Natural killer cell treated with Interleukin-12 subunit alpha and Interleukin-12 subunit beta and Interleukin-15 and Interleukin-18, amount 100 ng/mL, for 72 hours (primary cell): ENCODE measurements at regions not wholly inside any gene's neighbourhood (a gene's known extent, or its start where the extent isn't known, plus 50 kb on each side); places are given as distances from the start of the nearest gene placed in this dataset.
"Not testable (repeated sequence)": the region's sequence is repeated elsewhere in the genome, so short reads cannot be mapped to it uniquely, and the experiment has no call there.

Source experiments
- ATAC-seq, 2 donors: fragments of 150-1000 bp; cut with Tn5 transposase in 1 of 2; sonication (Bioruptor Pico), chemical (Tn5 transposase) in 1 of 2; 2 replicates each; pipeline ENCODE4 v1.10.0; 2021
- DNase-seq: peaks from one replicate; pipeline ENCODE4 v3.0.0; 2022; ENCODE audit warnings: low spot score
- H3K27ac Mint-ChIP-seq, 2 donors: 1 replicate in 1 of 2; 2 replicates in 1 of 2; pipeline ENCODE4 v1.8.0; 2022; ENCODE audit warnings: mixed read lengths in 2 of 2, mild to moderate bottlenecking in 1 of 2, moderate library complexity in 1 of 2
- H3K27me3 Mint-ChIP-seq, 2 donors: 1 replicate in 1 of 2; 2 replicates in 1 of 2; pipeline ENCODE4 v1.8.0; 2022; ENCODE audit warnings: mixed read lengths in 2 of 2
- H3K36me3 Mint-ChIP-seq: one replicate; pipeline ENCODE4 v1.8.0; 2022; ENCODE audit warnings: mixed read lengths
- H3K4me1 Mint-ChIP-seq, 2 donors: 1 replicate in 1 of 2; 2 replicates in 1 of 2; pipeline ENCODE4 v1.8.0; 2022; ENCODE audit warnings: low read depth in 2 of 2, mixed read lengths in 2 of 2, mild to moderate bottlenecking in 1 of 2
- H3K4me3 Mint-ChIP-seq: one replicate; pipeline ENCODE4 v1.8.0; 2022; ENCODE audit warnings: mixed read lengths
- H3K9me3 Mint-ChIP-seq: 2 replicates; pipeline ENCODE4 v1.8.0; 2022; ENCODE audit warnings: mixed read lengths

- not testable (repeated sequence) for DNase-seq, H3K4me3 Mint-ChIP-seq, ATAC-seq, H3K27ac Mint-ChIP-seq, H3K4me1 Mint-ChIP-seq
- Mint-ChIP-seq H3K27me3 (peaks cover 4 to 58% of the 10 kb centered on the region in 2 donors), H3K36me3 (peaks cover 33% of the 10 kb centered on the region), H3K9me3 (peaks cover 26% of the 10 kb centered on the region)
Observed at GRCh38 chr18:8531084-8531483, 78.2 kb upstream of the RAB12 start.

GRCh38 chr18:8536231-8536630, 73.0 kb upstream of the RAB12 start:
- ATAC-seq, result no peak
- peaks cover 11% of the 10 kb centered on the region for H3K9me3 Mint-ChIP-seq
- H3K27ac Mint-ChIP-seq, result no peak overlapping the region
- H3K4me1 Mint-ChIP-seq, result no peaks in the 10 kb centered on the region
- H3K4me3 Mint-ChIP-seq, result no peak overlapping the region
- H3K27me3 Mint-ChIP-seq, result peaks cover 2 to 36% of the 10 kb centered on the region in 2 donors
- no peak for DNase-seq
- peaks cover 19% of the 10 kb centered on the region for H3K36me3 Mint-ChIP-seq

- DNase-seq (no peak), ATAC-seq (peak in 1 of 2 donors; percentile 45)
- Mint-ChIP-seq H3K4me1 (no peaks in the 10 kb centered on the region), H3K4me3 (no peak overlapping the region), H3K27ac (no peak overlapping the region), H3K9me3 (peaks cover 5% of the 10 kb centered on the region), H3K27me3 (peaks cover 2 to 29% of the 10 kb centered on the region in 2 donors), H3K36me3 (peaks cover 12% of the 10 kb centered on the region)
Observed at GRCh38 chr18:8536922-8537321, 72.3 kb upstream of the RAB12 start.

GRCh38 chr18:8537400-8537799, 71.8 kb upstream of the RAB12 start:
- Mint-ChIP-seq H3K9me3 (no peaks in the 10 kb centered on the region), H3K27ac (no peak overlapping the region), H3K4me3 (no peak overlapping the region), H3K27me3 (peaks cover 2 to 24% of the 10 kb centered on the region in 2 donors), H3K36me3 (peaks cover 7% of the 10 kb centered on the region), H3K4me1 (no peaks in the 10 kb centered on the region)
- peak in 1 of 2 donors; percentile 6 for ATAC-seq
- no peak for DNase-seq

GRCh38 chr18:8538935-8539334, 70.3 kb upstream of the RAB12 start:
- Mint-ChIP-seq H3K9me3 (no peaks in the 10 kb centered on the region), H3K36me3 (peaks cover 1% of the 10 kb centered on the region), H3K27me3 (peaks cover 4 to 13% of the 10 kb centered on the region in 2 donors), H3K4me3 (no peak overlapping the region), H3K4me1 (no peaks in the 10 kb centered on the region), H3K27ac (no peak overlapping the region)
- DNase-seq (no peak), ATAC-seq (no peak)

GRCh38 chr18:8546677-8547076, 62.6 kb upstream of the RAB12 start:
- no peak for ATAC-seq
- Mint-ChIP-seq H3K4me1 (no peaks in the 10 kb centered on the region), H3K27ac (no peak overlapping the region), H3K4me3 (no peak overlapping the region), H3K27me3 (peaks cover 5 to 17% of the 10 kb centered on the region in 2 donors), H3K36me3 (no peaks in the 10 kb centered on the region), H3K9me3 (no peaks in the 10 kb centered on the region)
- no peak for DNase-seq

GRCh38 chr18:8548186-8548585, 61.1 kb upstream of the RAB12 start:
- no peak for ATAC-seq
- H3K36me3 Mint-ChIP-seq, result no peaks in the 10 kb centered on the region
- DNase-seq, result no peak
- peaks cover 5 to 17% of the 10 kb centered on the region in 2 donors for H3K27me3 Mint-ChIP-seq
- no peaks in the 10 kb centered on the region for H3K9me3 Mint-ChIP-seq
- no peak overlapping the region for H3K4me3 Mint-ChIP-seq
- H3K4me1 Mint-ChIP-seq, result no peaks in the 10 kb centered on the region
- H3K27ac Mint-ChIP-seq, result no peak overlapping the region

GRCh38 chr18:8549254-8549757, 59.9 kb upstream of the RAB12 start:
- Mint-ChIP-seq H3K36me3 (no peaks in the 10 kb centered on the region), H3K9me3 (no peaks in the 10 kb centered on the region), H3K27ac (no peak overlapping the region), H3K27me3 (peaks cover 2 to 11% of the 10 kb centered on the region in 2 donors), H3K4me3 (no peak overlapping the region), H3K4me1 (no peaks in the 10 kb centered on the region)
- DNase-seq (no peak), ATAC-seq (no peak)

GRCh38 chr18:8552151-8552550, 57.1 kb upstream of the RAB12 start:
- H3K27ac Mint-ChIP-seq, result no peak overlapping the region
- ATAC-seq (no peak), DNase-seq (no peak)
- H3K27me3 Mint-ChIP-seq, result peaks cover 2 to 5% of the 10 kb centered on the region in 2 donors
- H3K9me3 Mint-ChIP-seq, result no peaks in the 10 kb centered on the region
- no peak overlapping the region for H3K4me3 Mint-ChIP-seq
- H3K36me3 Mint-ChIP-seq, result no peaks in the 10 kb centered on the region
- no peaks in the 10 kb centered on the region for H3K4me1 Mint-ChIP-seq

- Mint-ChIP-seq H3K27me3 (peaks cover 2 to 13% of the 10 kb centered on the region in 2 donors), H3K27ac (no peak overlapping the region), H3K4me1 (no peaks in the 10 kb centered on the region), H3K4me3 (no peak overlapping the region), H3K9me3 (no peaks in the 10 kb centered on the region), H3K36me3 (no peaks in the 10 kb centered on the region)
- ATAC-seq (no peak), DNase-seq (no peak)
Observed at GRCh38 chr18:8554354-8554753, 54.9 kb upstream of the RAB12 start.

GRCh38 chr18:8556424-8556823, 52.8 kb upstream of the RAB12 start:
- no peak for ATAC-seq
- H3K4me1 Mint-ChIP-seq, result no peaks in the 10 kb centered on the region
- H3K27ac Mint-ChIP-seq, result no peak overlapping the region

More at GRCh38 chr18:8556424-8556823, 52.8 kb upstream of the RAB12 start:
- no peak for DNase-seq
- Mint-ChIP-seq H3K27me3 (peaks cover 2 to 22% of the 10 kb centered on the region in 2 donors), H3K4me3 (no peak overlapping the region), H3K36me3 (no peaks in the 10 kb centered on the region), H3K9me3 (no peaks in the 10 kb centered on the region)
